ENCODE measurements at regions not wholly inside any gene's neighbourhood (a gene's known extent, or its start where the extent isn't known, plus 50 kb on each side); places are given as distances from the start of the nearest gene placed in this dataset.

- TF ChIP-seq POLR2AphosphoS5 (IDR thresholded peaks at IDR 0.05) (no peak), POLR2A (IDR thresholded peaks at IDR 0.05) (no peak)
- TF ChIP-seq, protein P1, sequence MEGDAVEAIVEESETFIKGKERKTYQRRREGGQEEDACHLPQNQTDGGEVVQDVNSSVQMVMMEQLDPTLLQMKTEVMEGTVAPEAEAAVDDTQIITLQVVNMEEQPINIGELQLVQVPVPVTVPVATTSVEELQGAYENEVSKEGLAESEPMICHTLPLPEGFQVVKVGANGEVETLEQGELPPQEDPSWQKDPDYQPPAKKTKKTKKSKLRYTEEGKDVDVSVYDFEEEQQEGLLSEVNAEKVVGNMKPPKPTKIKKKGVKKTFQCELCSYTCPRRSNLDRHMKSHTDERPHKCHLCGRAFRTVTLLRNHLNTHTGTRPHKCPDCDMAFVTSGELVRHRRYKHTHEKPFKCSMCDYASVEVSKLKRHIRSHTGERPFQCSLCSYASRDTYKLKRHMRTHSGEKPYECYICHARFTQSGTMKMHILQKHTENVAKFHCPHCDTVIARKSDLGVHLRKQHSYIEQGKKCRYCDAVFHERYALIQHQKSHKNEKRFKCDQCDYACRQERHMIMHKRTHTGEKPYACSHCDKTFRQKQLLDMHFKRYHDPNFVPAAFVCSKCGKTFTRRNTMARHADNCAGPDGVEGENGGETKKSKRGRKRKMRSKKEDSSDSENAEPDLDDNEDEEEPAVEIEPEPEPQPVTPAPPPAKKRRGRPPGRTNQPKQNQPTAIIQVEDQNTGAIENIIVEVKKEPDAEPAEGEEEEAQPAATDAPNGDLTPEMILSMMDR (IDR thresholded peaks at IDR 0.05 in 8 of 11, conservative IDR thresholded peaks at IDR 0.05 in 3 of 11) = no peak
- DNase-seq = peak; percentile 69
- no peak overlapping the region for H3K27ac ChIP-seq
- H3K9me3 ChIP-seq = peaks cover 0 to 3% (median 0%) of the 10 kb centered on the region in 8 donors
- no peaks in the 10 kb centered on the region for H3K36me3 ChIP-seq
- H3K4me1 ChIP-seq = peaks cover 0 to 16% (median 4%) of the 10 kb centered on the region in 6 donors
- 74 to 91% (median 78%) methylated on average over 7 of the region's 7 CpGs for WGBS, 5 donors
- intact Hi-C loops (cut with DNase I; ENCODE audit: low total_unique reads) = no loop called here
- no peak overlapping the region for H3K4me3 ChIP-seq
- H3K27me3 ChIP-seq (replicated peaks in 1 of 7) = peaks cover 0 to 4% (median 0%) of the 10 kb centered on the region in 7 donors
Observed at GRCh38 chr18:78402966-78403365, 576.7 kb upstream of the SALL3 start.

DNA sequence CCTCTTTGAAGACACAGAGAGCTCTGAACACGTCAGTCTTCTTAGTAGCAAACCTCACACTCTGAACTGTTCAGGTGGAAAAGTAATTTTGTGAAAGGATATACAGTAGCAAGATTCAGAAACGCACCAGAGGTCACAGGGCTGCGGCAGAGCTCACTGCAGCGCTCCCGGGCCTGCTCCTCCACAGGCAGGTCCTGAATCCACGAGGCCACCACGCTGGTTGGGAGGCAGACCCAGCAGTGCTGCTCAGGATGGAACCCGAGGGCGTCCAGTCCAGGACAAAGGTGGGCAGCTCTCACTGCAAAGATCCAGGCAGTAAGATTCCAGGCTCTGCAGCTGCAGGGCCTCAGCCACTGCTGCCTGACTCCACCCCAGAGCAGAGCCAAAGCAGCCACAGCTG, 576.2 kb upstream of the SALL3 start:
- intact Hi-C loops (cut with DNase I; ENCODE audit: low total_unique reads) = no loop called here
- 70 to 81% (median 75%) methylated on average over 4 to 9 of the region's 9 CpGs for WGBS, 5 donors

DNA sequence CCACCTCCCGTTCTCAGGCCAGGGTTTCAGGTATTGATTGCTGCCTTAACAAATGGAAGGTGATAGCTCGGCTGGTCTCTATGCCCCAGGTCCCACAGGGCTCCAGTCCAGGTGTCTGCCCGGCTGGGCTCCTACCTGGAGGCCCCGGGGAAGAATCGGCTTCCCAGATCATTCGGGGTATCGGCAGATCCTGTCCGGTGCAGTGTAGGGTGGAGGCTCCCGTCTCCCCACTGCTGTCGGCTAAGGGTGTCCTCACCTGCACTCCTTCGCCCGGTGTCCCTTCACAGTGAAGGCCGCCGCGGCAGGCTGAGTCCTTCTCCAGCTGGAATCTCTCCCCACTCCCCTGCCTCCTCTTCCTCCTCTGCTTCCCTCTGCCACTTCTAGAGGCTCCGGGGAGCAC, 573.9 kb upstream of the SALL3 start:
- peak; percentile 56 for DNase-seq

More for the DNA sequence above, 576.2 kb upstream of the SALL3 start:
- Histone ChIP-seq H3K4me3 (no peak overlapping the region), H3K27ac (no peak overlapping the region), H3K9me3 (no peaks in the 10 kb centered on the region), H3K4me1 (peaks cover 0 to 16% (median 4%) of the 10 kb centered on the region in 6 donors), H3K27me3 (replicated peaks in 1 of 7) (peaks cover 0 to 4% (median 0%) of the 10 kb centered on the region in 7 donors), H3K36me3 (no peaks in the 10 kb centered on the region)
- TF ChIP-seq POLR2A (IDR thresholded peaks at IDR 0.05) (no peak), POLR2AphosphoS5 (IDR thresholded peaks at IDR 0.05) (no peak)
- TF ChIP-seq, protein P1 (IDR thresholded peaks at IDR 0.05 in 8 of 11, conservative IDR thresholded peaks at IDR 0.05 in 3 of 11) = no peak
- peak; percentile 66 for DNase-seq

GRCh38 chr18:78406743-78407465, 572.7 kb upstream of the SALL3 start:
- intact Hi-C loops (cut with DNase I; ENCODE audit: low total_unique reads) = no loop called here
- WGBS, 5 donors = 53 to 63% (median 54%) methylated on average over 16 of the region's 16 CpGs
- Histone ChIP-seq H3K36me3 (no peaks in the 10 kb centered on the region), H3K4me3 (peak overlapping the region in 1 of 8 donors; percentile 9), H3K4me1 (peaks cover 0 to 12% (median 4%) of the 10 kb centered on the region in 6 donors), H3K9me3 (no peaks in the 10 kb centered on the region), H3K27me3 (replicated peaks in 1 of 7) (peaks cover 0 to 4% (median 0%) of the 10 kb centered on the region in 7 donors), H3K27ac (no peak overlapping the region)
- TF ChIP-seq, protein P1 (IDR thresholded peaks at IDR 0.05 in 8 of 11, conservative IDR thresholded peaks at IDR 0.05 in 3 of 11) = no peak
- TF ChIP-seq POLR2A (IDR thresholded peaks at IDR 0.05) = no peak
- TF ChIP-seq POLR2AphosphoS5 (IDR thresholded peaks at IDR 0.05) = no peak
- DNase-seq = peak; percentile 55

More for the DNA sequence above, 573.9 kb upstream of the SALL3 start:
- Histone ChIP-seq H3K36me3 (no peaks in the 10 kb centered on the region), H3K27me3 (replicated peaks in 1 of 7) (peaks cover 0 to 4% (median 0%) of the 10 kb centered on the region in 7 donors), H3K9me3 (no peaks in the 10 kb centered on the region), H3K4me3 (no peak overlapping the region), H3K27ac (no peak overlapping the region), H3K4me1 (peaks cover 0 to 12% (median 4%) of the 10 kb centered on the region in 6 donors)
- TF ChIP-seq POLR2AphosphoS5 (IDR thresholded peaks at IDR 0.05) (no peak), POLR2A (IDR thresholded peaks at IDR 0.05) (no peak)
- TF ChIP-seq, protein P1 (IDR thresholded peaks at IDR 0.05 in 8 of 11, conservative IDR thresholded peaks at IDR 0.05 in 3 of 11) = no peak
- intact Hi-C loops (cut with DNase I; ENCODE audit: low total_unique reads) = no loop called here
- WGBS, 5 donors = 83 to 89% (median 87%) methylated on average over 12 to 16 of the region's 16 CpGs

Measured in spleen (tissue), 11 donors.